GM19438 (cell line): ENCODE measurements at regions not wholly inside any gene's neighbourhood (a gene's known extent, or its start where the extent isn't known, plus 50 kb on each side); places are given as distances from the start of the nearest gene placed in this dataset.

Experiments
- ATAC-seq: cut with Tn5 transposase; IDR thresholded peaks from one replicate; pipeline ENCODE4 v1.9.1; 2021; ENCODE audit warnings: low read depth; ENCODE audit not compliant: unreplicated experiment

- ATAC-seq = no peak
Measured at GRCh38 chr14:38425324-38425976, 169.6 kb upstream of the CLEC14A start.

- no peak for ATAC-seq
Measured at GRCh38 chr14:38420048-38420447, 164.2 kb upstream of the CLEC14A start.

DNA sequence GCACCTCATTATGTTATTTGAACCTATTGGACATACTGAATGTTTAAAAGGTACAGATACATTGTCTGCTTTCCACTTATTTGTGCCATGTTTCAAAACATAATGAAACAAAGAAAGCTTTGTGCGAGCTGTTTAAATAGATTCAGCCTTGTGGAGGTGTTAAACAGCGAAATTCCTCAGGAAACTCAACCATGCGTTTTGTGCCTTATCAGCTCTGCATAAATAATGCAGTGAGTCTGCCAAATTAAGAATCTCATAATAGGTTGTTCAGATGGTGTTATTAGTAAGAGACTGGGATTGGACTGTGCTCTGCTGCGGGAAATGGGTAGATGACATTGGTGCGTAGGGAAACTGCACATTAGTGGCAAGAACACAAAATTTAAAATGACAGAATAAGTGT, 163.7 kb upstream of the CLEC14A start:
- no peak for ATAC-seq

DNA sequence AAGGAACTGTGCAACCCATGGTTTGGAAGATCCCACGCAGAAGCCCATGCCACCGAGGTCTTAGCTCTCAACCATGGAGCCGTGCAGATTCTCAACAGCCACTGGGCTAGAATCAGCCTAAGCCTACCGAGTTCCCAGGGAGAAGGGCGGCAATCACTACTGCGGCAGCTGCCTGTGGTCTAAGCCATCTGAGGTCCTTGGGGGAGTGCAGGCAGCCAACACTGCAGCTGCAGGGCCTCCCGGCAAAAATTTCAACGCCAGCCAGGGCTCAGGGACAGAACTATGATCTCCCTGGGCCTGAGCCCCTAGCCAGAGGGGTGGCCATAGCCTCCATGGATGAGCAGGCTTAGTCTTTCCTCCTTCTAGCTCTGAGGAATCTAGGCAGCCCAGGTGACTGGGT, 156.8 kb upstream of the CLEC14A start:
- no peak for ATAC-seq

GRCh38 chr14:38410442-38410841, 154.5 kb upstream of the CLEC14A start:
- no peak for ATAC-seq

- ATAC-seq = no peak
Measured at GRCh38 chr14:38409071-38409705, 153.3 kb upstream of the CLEC14A start.

DNA sequence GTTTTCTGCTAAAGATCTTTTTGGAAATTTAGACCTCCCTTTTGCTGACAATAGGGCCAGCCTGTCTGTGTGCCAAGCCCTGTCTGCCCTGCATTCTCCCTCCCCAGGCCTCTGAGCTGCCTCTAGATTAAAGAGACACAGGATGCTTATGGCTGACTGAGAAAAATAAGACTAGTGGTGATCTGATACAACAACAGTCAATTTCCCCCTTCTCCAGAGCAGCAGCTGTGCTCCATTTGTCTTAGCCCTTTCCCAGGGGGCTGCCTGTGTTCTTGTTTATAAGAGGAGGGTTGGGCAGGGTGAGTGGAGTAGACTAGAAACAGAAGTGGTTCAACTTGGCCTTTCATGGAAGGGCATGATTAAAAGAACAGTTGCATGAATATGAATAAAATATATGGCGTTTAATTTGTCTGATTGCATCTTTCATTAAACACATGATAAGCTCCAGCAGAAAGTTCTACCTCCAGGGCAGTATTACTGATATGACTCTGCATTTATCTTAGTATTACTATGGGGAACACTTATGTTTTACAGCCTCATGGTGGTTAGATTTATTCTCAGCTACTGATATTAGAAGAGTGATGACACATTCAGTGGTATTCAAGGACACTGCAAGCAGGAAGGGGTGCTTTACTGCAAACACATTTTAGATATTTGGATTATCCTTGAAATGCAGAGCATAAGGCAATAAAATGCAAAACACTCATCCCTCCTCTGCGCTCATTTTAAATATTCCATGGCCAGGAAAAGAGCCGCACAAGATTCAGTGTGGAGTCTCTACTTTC, 150.2 kb upstream of the CLEC14A start:
- no peak for ATAC-seq

DNA sequence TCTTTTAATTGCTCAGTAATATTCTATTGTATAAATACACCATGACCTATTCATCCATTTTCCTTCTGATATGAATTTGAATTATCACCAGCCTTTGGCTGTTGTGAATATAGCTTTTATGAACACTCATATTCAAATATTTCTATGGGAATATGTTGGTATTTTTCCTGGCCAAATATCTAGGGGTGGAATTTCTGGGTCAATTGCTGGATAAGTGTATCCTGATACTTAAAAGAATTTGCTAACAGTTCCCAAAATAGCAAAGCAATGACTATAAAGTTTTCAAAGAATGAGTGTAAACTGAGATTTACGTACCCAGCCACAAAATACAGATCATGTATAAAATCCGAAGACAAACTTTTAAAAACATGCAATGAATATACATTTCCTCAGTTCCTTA, 148.7 kb upstream of the CLEC14A start:
- no peak for ATAC-seq

DNA sequence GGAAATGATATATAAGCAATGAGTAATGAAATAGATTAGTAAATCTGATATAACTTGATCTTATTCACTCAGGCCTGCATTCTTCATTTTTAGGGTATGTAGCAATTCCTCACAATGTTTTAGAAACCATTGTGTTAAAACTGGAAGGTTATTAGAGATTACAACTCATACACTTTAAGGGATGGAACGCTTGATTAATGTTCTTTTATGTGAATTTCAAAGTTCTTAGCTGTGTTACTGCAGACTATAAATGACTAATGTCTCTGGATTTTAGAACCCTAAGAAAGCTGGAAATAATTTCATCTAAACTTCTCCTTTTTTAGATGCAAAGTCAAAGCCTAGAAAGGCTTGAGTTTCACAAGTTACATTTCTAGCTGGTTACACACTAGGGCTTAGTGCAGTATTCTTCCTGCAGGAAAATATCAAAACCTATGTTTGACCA, 148.2 kb upstream of the CLEC14A start:
- ATAC-seq = no peak

DNA sequence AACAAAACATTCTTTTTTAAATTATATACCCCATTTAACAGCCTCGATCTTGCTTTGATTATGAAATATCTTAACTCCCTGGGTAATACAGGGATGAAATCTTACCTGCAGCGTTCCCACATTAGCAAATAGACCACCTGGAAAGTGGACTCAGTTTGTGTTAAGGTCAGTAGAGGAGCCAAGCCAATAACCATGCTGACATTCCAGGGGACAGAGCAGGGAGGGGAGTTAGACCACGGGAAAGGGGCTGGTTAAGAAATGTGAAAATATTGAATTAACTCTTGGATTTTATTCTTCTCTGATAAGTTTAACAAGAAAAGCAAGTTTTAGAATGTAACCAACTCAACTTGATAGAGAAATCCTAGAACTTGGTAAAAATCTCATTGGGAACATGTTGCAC, 144.9 kb upstream of the CLEC14A start:
- no peak for ATAC-seq

- no peak for ATAC-seq
Measured at GRCh38 chr14:38399652-38400051, 143.8 kb upstream of the CLEC14A start.

DNA sequence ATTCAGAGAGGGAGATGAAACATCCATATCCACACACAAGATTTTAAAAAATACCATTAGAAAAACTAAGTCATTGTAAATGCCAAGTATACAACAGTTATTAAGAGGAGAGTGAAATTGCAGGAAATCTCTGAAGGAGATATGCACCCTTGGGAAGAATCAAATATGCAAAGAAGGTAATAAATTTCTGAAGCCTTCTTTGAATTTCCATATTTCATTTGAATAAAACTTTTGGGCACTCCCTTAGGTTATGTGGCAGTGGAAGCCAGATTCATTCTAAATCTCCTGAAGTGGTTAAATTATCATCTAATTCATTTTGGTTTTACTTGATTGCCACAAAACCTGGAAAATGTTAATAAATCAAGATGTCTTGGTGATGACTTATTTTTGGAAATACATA, 138.9 kb upstream of the CLEC14A start:
- ATAC-seq = no peak

- no peak for ATAC-seq
Measured at GRCh38 chr14:38394064-38394463, 138.2 kb upstream of the CLEC14A start.

DNA sequence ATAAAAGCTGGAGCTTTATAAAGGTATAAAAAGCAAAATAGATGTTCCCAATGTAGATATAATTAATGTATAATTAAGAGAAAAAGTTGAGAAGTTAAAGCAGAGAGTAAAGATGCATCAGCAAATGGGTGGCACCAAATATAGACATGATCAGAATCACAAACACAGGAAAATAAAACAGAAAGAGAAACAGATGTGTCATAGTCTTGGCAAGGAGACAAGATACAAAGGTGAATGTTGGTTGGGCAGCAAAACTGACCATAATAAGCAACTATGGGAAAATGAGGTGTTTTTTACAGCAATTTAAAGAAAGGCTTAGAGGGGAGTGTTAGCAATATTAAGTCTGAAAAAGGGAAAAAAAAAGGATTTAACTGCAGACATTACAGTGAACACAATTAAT, 135.4 kb upstream of the CLEC14A start:
- ATAC-seq = no peak

- ATAC-seq = no peak
Measured at GRCh38 chr14:38389681-38390080, 133.8 kb upstream of the CLEC14A start.

GRCh38 chr14:38387821-38388220, 131.9 kb upstream of the CLEC14A start:
- no peak for ATAC-seq

- no peak for ATAC-seq
Measured at GRCh38 chr14:38385836-38386235, 129.9 kb upstream of the CLEC14A start.

- ATAC-seq = no peak
Measured at GRCh38 chr14:38385343-38385742, 129.4 kb upstream of the CLEC14A start.

DNA sequence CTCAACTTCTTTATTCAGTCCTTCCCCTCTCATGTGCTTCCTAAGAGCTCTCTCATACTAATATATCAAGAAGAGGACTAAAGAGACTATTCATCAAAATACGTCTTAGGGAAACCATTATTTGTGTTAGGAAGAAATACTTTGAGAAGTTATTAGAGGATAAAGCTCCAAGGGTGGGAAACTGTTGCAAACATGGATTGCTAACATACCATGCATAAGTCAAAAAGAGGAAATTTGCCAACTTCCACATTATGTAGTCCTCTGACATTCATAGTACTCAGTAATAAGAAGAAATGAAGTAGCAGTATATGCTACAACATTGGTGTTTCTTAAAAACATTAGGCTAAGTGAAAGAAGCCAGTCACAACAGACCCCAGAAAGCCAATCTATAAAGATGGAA, 128.8 kb upstream of the CLEC14A start:
- ATAC-seq = no peak

GRCh38 chr14:38367922-38368321, 112.0 kb upstream of the CLEC14A start:
- ATAC-seq = no peak

- no peak for ATAC-seq
Measured at GRCh38 chr14:38366374-38366773, 110.5 kb upstream of the CLEC14A start.

GRCh38 chr14:38363217-38363616, 107.3 kb upstream of the CLEC14A start:
- ATAC-seq = no peak
